Naive thymus-derived CD8-positive, alpha-beta T cell (primary cell): ENCODE measurements at regions not wholly inside any gene's neighbourhood (a gene's known extent, or its start where the extent isn't known, plus 50 kb on each side); places are given as distances from the start of the nearest gene placed in this dataset.

Experiments
- ATAC-seq, 2 donors: fragments of 150-1000 bp; cut with Tn5 transposase in 1 of 2; sonication (Bioruptor Pico), chemical (Tn5 transposase) in 1 of 2; 1 replicate in 1 of 2; 2 replicates in 1 of 2; pipeline ENCODE4 v1.10.0; 2021; ENCODE audit warnings: mild to moderate bottlenecking in 2 of 2, moderate library complexity in 2 of 2
- POLR2A ChIA-PET: fragments of 350-600 bp; sonication (Branson Sonifier 250); formaldehyde crosslinking; loops from one replicate; lab custom pipeline; 2021; ENCODE audit warnings: antibody characterized with exemption; lab: Charles Lee
- DNase-seq, 10 donors: peaks; one replicate each; pipeline versions ENCODE4 v3.0.0 to v3.0.0-alpha.2; 2020 to 2022
- H3K27ac Mint-ChIP-seq, 10 donors: one replicate each; pipeline ENCODE4 v1.8.0; 2020 to 2022; ENCODE audit warnings: mild to moderate bottlenecking in 10 of 10, mixed read lengths in 10 of 10, moderate library complexity in 4 of 10, inconsistent platforms in 1 of 10
- H3K27me3 Mint-ChIP-seq, 5 donors: one replicate each; pipeline ENCODE4 v1.8.0; 2021 to 2022; ENCODE audit warnings: mixed read lengths in 5 of 5
- H3K36me3 Mint-ChIP-seq, 3 donors: one replicate each; pipeline ENCODE4 v1.8.0; 2020 to 2022; ENCODE audit warnings: mixed read lengths in 3 of 3, mild to moderate bottlenecking in 2 of 3, inconsistent platforms in 1 of 3
- H3K4me1 Mint-ChIP-seq, 4 donors: one replicate each; pipeline ENCODE4 v1.8.0; 2021 to 2022; ENCODE audit warnings: mixed read lengths in 4 of 4
- H3K4me3 Mint-ChIP-seq, 10 donors: one replicate each; pipeline ENCODE4 v1.8.0; 2020 to 2022; ENCODE audit warnings: mild to moderate bottlenecking in 10 of 10, mixed read lengths in 10 of 10, moderate library complexity in 6 of 10, inconsistent platforms in 1 of 10
- H3K9me3 Mint-ChIP-seq, 9 donors: one replicate each; pipeline ENCODE4 v1.8.0; 2020 to 2022; ENCODE audit warnings: mixed read lengths in 9 of 9, mild to moderate bottlenecking in 3 of 9, inconsistent platforms in 1 of 9, moderate library complexity in 1 of 9

GRCh38 chr11:115684699-115685098 is 180.5 kb upstream of the CADM1 start:
- no peak for ATAC-seq
- Mint-ChIP-seq H3K27ac (no peak overlapping the region), H3K9me3 (peaks cover 0 to 42% (median 8%) of the 10 kb centered on the region in 9 donors), H3K36me3 (peaks cover 0 to 7% (median 0%) of the 10 kb centered on the region in 3 donors), H3K27me3 (peaks cover 7 to 30% (median 9%) of the 10 kb centered on the region in 5 donors), H3K4me1 (no peaks in the 10 kb centered on the region), H3K4me3 (no peak overlapping the region)
- DNase-seq: no peak
- POLR2A ChIA-PET: no interaction called here

GRCh38 chr11:115684135-115684534 is 179.9 kb upstream of the CADM1 start:
- POLR2A ChIA-PET: no interaction called here
- no peaks in the 10 kb centered on the region for H3K4me1 Mint-ChIP-seq
- peaks cover 7 to 29% (median 9%) of the 10 kb centered on the region in 5 donors for H3K27me3 Mint-ChIP-seq
- H3K27ac Mint-ChIP-seq: no peak overlapping the region
- H3K4me3 Mint-ChIP-seq: no peak overlapping the region
- no peak for DNase-seq
- no peak for ATAC-seq
- peaks cover 0 to 7% (median 0%) of the 10 kb centered on the region in 3 donors for H3K36me3 Mint-ChIP-seq
- peaks cover 0 to 42% (median 8%) of the 10 kb centered on the region in 9 donors for H3K9me3 Mint-ChIP-seq

- Mint-ChIP-seq H3K4me1 (no peaks in the 10 kb centered on the region), H3K9me3 (peaks cover 0 to 42% (median 8%) of the 10 kb centered on the region in 9 donors)
- POLR2A ChIA-PET: no interaction called here
Measured at GRCh38 chr11:115682888-115683287, 178.7 kb upstream of the CADM1 start.

DNA sequence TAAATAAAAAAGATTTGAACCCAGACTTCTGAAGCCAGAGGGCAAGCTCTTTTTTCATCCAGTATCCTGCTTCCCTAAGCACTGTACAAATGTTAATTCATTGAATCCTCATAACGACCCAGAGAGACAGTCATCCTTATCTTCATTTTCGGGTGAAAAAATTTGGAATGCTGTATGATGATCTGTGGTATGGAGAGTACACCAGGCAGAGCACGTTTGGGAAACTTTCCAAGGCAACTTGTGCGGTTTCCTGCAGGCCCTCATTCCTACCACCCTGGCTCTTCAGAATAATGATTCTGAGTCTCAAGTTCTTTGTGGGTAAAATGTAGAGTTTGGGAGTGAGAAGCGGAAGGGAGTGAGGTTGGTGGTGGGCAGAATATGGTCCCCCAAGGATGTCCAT is 177.9 kb upstream of the CADM1 start:
- ATAC-seq: no peak
- Mint-ChIP-seq H3K27ac (no peak overlapping the region), H3K4me1 (no peaks in the 10 kb centered on the region), H3K4me3 (no peak overlapping the region), H3K27me3 (peaks cover 7 to 29% (median 9%) of the 10 kb centered on the region in 5 donors), H3K36me3 (peaks cover 0 to 7% (median 0%) of the 10 kb centered on the region in 3 donors), H3K9me3 (peaks cover 0 to 42% (median 8%) of the 10 kb centered on the region in 9 donors)
- POLR2A ChIA-PET: no interaction called here
- DNase-seq: no peak

More at GRCh38 chr11:115682888-115683287, 178.7 kb upstream of the CADM1 start:
- Mint-ChIP-seq H3K36me3 (peaks cover 0 to 7% (median 0%) of the 10 kb centered on the region in 3 donors), H3K4me3 (no peak overlapping the region), H3K27ac (no peak overlapping the region), H3K27me3 (peaks cover 9 to 32% (median 9%) of the 10 kb centered on the region in 5 donors)
- ATAC-seq (no peak), DNase-seq (no peak)

GRCh38 chr11:115679945-115680344 is 175.7 kb upstream of the CADM1 start:
- Mint-ChIP-seq H3K4me3 (no peak overlapping the region), H3K36me3 (no peaks in the 10 kb centered on the region), H3K27ac (no peak overlapping the region), H3K9me3 (peaks cover 0 to 28% (median 3%) of the 10 kb centered on the region in 9 donors), H3K4me1 (no peaks in the 10 kb centered on the region), H3K27me3 (peaks cover 5 to 25% (median 9%) of the 10 kb centered on the region in 5 donors)
- POLR2A ChIA-PET: no interaction called here
- ATAC-seq: no peak
- no peak for DNase-seq

- DNase-seq: no peak
- Mint-ChIP-seq H3K27me3 (peaks cover 3 to 21% (median 9%) of the 10 kb centered on the region in 5 donors), H3K4me1 (no peaks in the 10 kb centered on the region), H3K36me3 (no peaks in the 10 kb centered on the region), H3K27ac (no peak overlapping the region), H3K4me3 (no peak overlapping the region), H3K9me3 (peaks cover 0 to 20% (median 2%) of the 10 kb centered on the region in 9 donors)
- no peak for ATAC-seq
- POLR2A ChIA-PET: no interaction called here
Measured at GRCh38 chr11:115678942-115679341, 174.7 kb upstream of the CADM1 start.

- peaks cover 2 to 9% (median 4%) of the 10 kb centered on the region in 5 donors for H3K27me3 Mint-ChIP-seq
- H3K27ac Mint-ChIP-seq: no peak overlapping the region
- DNase-seq (no peak), ATAC-seq (no peak)
- POLR2A ChIA-PET: no interaction called here
- no peaks in the 10 kb centered on the region for H3K36me3 Mint-ChIP-seq
- H3K9me3 Mint-ChIP-seq: peaks cover 0 to 2% (median 0%) of the 10 kb centered on the region in 9 donors
- H3K4me3 Mint-ChIP-seq: no peak overlapping the region
- no peaks in the 10 kb centered on the region for H3K4me1 Mint-ChIP-seq
Measured at GRCh38 chr11:115677190-115677589, 173.0 kb upstream of the CADM1 start.

GRCh38 chr11:115676768-115677167 is 172.6 kb upstream of the CADM1 start:
- POLR2A ChIA-PET: no interaction called here
- Mint-ChIP-seq H3K4me1 (no peaks in the 10 kb centered on the region), H3K27me3 (peaks cover 0 to 9% (median 4%) of the 10 kb centered on the region in 5 donors), H3K9me3 (peaks cover 0 to 2% (median 0%) of the 10 kb centered on the region in 9 donors), H3K4me3 (no peak overlapping the region), H3K36me3 (no peaks in the 10 kb centered on the region), H3K27ac (no peak overlapping the region)
- no peak for DNase-seq
- ATAC-seq: no peak

DNA sequence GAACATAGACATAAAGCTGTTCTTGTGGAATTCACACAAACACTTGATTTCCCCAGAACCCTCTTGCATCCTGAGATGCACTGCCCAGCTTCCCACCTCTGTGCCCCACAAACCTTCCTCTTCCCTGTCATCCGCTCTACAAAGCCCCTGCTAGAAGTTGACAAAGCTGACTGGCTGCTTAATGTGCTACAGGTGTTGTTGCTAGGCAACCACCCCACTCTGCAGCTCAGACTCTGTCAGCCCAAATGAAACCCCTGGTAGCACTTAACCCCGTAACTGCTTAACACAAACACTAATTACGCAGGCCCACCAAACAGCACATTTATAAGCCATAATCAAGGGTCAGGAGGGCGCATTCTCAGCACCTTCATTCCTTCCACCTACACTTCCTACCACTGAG is 172.0 kb upstream of the CADM1 start:
- Mint-ChIP-seq H3K9me3 (peaks cover 0 to 2% (median 0%) of the 10 kb centered on the region in 9 donors), H3K27ac (no peak overlapping the region), H3K4me1 (no peaks in the 10 kb centered on the region), H3K27me3 (peaks cover 0 to 11% (median 4%) of the 10 kb centered on the region in 5 donors), H3K36me3 (no peaks in the 10 kb centered on the region), H3K4me3 (no peak overlapping the region)
- POLR2A ChIA-PET: no interaction called here
- DNase-seq (no peak), ATAC-seq (no peak)

DNA sequence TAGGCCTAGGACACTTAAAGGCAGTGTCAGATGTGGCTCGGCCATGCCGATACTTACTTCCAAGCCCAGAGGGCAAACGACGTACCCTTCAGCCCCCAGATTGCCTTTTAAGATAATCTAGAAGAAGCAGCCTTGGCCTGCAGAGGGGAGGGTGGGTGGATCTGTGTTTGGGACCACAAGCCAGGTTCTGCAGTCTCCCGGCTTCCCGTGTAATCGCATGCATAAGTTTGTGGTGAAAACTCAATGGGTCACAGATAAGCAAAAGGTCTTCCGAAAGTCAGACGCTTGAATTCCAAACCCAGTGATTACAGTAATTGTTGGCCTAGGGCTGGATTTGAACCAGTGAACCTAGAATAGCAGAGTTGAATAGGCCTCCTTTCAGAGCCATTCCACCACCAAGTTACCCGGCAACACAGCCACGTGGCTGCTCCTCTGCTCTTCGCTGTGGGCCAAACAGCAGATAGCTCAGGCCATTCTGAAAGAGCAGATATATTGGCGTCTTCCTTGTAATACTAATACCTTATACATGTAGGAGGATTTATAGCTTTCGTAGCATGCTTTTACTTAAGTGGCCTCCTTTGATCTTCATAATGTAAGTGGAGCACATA is 170.8 kb upstream of the CADM1 start:
- Mint-ChIP-seq H3K27me3 (peaks cover 0 to 12% (median 2%) of the 10 kb centered on the region in 5 donors), H3K4me1 (no peaks in the 10 kb centered on the region), H3K9me3 (no peaks in the 10 kb centered on the region), H3K27ac (no peak overlapping the region), H3K4me3 (no peak overlapping the region), H3K36me3 (no peaks in the 10 kb centered on the region)
- POLR2A ChIA-PET: no interaction called here
- ATAC-seq (no peak), DNase-seq (no peak)

DNA sequence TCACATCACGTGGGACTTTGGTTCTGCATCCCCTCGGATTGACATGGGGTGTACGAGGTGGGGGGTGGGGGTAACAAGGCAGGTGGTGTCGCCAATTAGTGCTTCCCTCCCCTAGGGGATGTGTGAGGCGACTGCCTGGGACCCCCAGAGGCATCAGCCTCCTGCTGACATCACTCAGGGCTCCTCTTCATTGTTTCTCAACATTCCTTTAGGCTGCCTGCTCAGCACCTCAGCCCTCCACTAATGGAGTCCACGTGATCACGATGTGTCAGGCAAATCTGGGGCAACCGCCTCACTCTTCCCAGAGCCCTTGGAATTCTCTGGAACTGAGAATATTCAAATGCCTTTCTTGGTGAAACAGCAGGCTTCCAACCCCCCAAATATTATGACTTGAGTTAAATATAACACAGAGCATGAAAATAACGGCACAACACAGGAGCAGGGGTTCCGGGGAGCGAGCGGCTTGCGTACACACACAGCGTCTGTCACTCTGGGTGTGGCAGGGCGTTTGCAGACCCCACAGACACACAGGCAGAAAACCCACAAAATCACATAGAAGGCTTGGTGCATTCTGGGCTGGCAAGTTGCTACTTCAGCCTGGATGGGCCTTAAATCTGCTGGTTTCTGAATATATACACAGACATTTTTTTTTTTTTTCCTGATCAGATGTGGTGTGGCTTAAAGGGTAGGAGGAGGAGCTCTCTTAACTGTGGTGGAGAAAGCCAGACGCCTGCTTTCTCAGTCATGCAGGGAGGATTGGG is 170.1 kb upstream of the CADM1 start:
- Mint-ChIP-seq H3K9me3 (no peaks in the 10 kb centered on the region), H3K4me3 (no peak overlapping the region), H3K4me1 (no peaks in the 10 kb centered on the region), H3K27me3 (peaks cover 0 to 15% (median 3%) of the 10 kb centered on the region in 5 donors), H3K36me3 (no peaks in the 10 kb centered on the region), H3K27ac (no peak overlapping the region)
- ATAC-seq (no peak), DNase-seq (no peak)
- POLR2A ChIA-PET: no interaction called here

- Mint-ChIP-seq H3K27me3 (peaks cover 0 to 16% (median 4%) of the 10 kb centered on the region in 5 donors), H3K4me3 (no peak overlapping the region), H3K36me3 (no peaks in the 10 kb centered on the region), H3K9me3 (no peaks in the 10 kb centered on the region), H3K4me1 (no peaks in the 10 kb centered on the region), H3K27ac (no peak overlapping the region)
- ATAC-seq: no peak
- POLR2A ChIA-PET: no interaction called here
- DNase-seq: no peak
Measured at GRCh38 chr11:115673720-115674119, 169.5 kb upstream of the CADM1 start.

GRCh38 chr11:115672999-115673411 is 168.8 kb upstream of the CADM1 start:
- POLR2A ChIA-PET: no interaction called here
- ATAC-seq (no peak), DNase-seq (no peak)
- Mint-ChIP-seq H3K4me3 (no peak overlapping the region), H3K36me3 (no peaks in the 10 kb centered on the region), H3K27ac (no peak overlapping the region), H3K4me1 (no peaks in the 10 kb centered on the region), H3K27me3 (peaks cover 0 to 16% (median 5%) of the 10 kb centered on the region in 5 donors), H3K9me3 (no peaks in the 10 kb centered on the region)
